NCI-H146 treated with DMSO at 0.1 percent for 48 hours (cell line): ENCODE measurements at regions not wholly inside any gene's neighbourhood (a gene's known extent, or its start where the extent isn't known, plus 50 kb on each side); places are given as distances from the start of the nearest gene placed in this dataset.
"Not testable (repeated sequence)": the region's sequence is repeated elsewhere in the genome, so short reads cannot be mapped to it uniquely, and the experiment has no call there.

Source experiments
- DNase-seq: peaks from one replicate; lab custom pipeline; 2025; ENCODE audit not compliant: unreplicated experiment; lab: John Stamatoyannopoulos, UW

DNA sequence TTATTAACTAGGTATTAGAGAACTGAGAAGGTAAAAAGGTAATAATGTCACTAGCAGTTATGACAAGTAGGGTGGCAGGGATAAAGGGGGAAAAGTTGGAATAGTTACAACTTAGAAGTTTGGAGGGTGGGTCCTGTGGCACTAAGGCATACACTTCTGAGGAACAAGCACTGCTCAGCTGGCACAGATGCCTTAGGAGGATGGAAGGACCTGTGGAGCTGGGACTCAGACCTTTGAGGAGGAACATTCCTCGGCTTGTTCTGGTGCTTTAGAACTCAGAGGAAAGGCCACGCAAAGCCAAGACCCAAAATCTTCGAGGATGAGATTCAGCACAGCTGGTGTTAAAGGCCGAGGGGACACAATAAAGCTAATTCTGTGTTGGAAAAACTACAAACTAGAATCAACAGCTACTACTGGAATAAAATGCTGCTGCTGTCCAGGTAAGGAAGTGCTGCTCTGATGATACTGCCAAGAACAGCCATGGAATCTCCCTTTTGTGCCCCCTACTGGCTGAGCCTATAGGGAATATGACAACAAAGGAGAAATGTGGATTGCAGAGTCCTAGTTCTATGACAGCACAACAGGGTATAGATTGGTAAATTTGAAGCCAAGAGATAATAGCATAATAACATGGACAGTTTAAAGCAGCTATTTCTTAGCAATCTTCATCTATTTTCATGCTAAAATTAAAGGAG, 126.7 kb downstream of the SLC25A46 start:
- no peak for DNase-seq

GRCh38 chr5:110869927-110870326, 131.1 kb downstream of the SLC25A46 start:
- no peak for DNase-seq

GRCh38 chr5:110872200-110872599, 133.4 kb downstream of the SLC25A46 start:
- no peak for DNase-seq

DNA sequence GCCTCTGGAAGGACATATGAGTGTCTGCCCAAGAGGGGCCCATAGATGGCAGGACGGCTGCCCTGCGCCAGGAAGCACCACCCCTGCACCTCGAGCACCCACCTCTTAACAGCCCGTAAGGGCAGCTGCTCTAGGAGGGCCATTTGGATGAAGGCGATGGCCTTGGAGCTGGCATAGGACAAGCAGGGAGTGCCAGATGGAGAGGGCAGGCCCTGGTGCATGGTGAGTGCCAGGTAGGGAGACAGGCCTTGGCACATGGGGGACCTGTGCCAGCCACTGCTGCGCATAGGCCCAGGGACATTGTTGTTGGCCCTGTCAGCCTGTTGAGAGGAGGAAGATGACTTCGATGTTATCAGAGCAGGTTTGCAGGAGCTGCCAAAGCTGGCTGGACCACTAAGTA, 134.2 kb downstream of the SLC25A46 start:
- no peak for DNase-seq

DNA sequence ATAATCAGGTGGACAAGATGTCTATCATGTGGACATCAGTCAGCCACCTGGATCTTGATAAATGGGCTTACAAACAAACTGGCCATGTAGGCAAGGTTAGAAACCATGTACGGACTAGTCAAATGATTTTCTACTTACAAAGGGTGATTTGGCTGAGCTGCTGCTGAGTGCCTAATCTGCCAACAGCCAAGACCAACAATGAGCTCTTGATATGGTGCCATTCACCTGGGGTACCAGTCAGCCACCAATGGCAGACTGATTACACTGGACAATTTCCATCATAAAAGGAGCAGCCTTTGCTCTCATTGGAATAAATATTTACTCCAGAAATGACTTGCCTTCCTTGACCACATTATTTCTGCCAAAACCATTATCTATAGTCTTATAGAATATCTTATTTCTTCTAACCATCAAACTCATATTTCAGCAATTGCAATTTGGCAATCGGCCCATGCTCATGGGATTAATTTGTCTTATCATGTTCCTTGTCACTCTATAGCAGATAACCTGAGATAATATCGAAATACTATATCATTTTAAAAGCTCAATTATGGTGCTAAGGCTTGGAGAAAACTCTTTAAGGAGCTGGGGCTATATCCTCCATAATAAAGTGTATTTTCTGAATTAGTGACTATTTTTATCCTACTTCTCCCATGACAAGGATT, 135.1 kb downstream of the SLC25A46 start:
- DNase-seq, result no peak

- not testable (repeated sequence) for DNase-seq
Observed at GRCh38 chr5:110875115-110875514, 136.3 kb downstream of the SLC25A46 start.

DNA sequence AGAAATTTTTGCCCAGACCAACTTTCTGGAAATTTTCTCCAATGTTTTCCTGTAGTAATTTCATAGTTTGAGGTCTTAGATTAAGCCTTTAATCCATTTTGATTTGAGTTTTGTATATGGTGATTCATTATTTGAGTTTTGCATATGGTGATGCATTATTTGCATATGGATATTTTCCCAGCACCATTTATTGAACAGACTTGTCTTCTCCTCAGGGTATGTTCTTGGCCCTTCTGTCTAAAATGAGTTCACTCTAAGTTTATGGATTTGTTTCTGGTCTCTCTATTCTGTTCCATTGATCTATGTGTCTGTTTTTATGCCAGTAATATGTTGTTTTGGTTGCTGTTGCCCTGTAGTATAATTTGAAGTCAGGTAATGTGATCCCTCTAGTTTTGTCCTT, 139.3 kb downstream of the SLC25A46 start:
- no peak for DNase-seq

DNA sequence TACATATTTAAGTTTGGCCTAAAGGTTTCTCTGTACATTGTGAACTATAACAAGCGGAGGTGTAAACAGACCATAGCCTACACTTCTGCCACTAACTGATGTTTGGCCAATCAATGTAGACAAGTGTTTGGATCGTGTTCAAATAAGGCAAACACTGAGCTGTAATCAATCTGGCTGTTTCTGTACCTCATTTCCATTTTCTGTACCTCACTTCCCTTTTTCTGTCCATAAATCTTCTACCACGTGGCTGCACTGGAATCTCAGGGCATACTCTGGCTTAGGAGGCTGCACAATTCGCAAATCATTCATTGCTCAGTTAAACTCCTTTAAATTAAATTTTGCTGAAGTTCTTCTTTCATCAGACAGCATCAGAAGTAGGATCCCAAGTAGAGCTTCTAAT, 140.9 kb downstream of the SLC25A46 start:
- DNase-seq, result no peak

GRCh38 chr5:110880413-110880812, 141.6 kb downstream of the SLC25A46 start:
- DNase-seq, result no peak

DNA sequence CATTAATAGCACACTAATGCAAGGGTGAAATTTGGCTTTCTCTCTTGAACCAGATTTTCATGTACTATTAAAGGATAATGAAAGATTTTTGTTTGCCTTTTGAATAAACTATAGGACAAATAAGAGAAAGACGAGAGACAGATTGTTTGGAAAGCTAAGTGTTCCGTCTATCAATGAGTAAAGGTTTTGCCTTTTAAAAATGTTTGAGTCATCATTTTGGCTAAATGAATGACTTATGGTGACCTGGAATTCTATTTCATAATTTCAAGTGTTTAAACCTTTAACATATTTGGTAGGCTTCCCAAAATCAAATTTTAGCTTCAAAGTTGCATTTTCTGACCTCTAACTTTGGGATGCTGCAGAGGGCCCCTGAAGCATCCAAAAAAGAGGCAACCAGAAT, 145.2 kb downstream of the SLC25A46 start:
- DNase-seq, result no peak

DNA sequence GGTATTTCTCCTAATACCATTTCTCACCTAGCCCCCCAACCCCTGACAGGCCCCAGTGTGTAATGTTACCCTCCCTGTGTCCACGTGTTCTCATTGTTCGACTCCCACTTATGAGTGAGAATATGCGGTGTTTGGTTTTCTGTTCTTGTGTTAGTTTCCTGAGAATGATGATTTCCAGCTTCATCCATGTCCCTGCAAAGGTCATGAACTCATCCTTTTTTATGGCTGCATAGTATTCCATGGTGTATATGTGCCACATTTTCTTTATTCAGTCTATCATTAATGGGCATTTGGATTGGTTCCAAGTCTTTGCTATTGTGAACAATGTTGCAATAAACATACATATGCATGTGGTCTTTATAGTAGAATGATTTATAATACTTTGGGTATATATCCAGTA, 148.4 kb downstream of the SLC25A46 start:
- DNase-seq, result not testable (repeated sequence)

- not testable (repeated sequence) for DNase-seq
Observed at GRCh38 chr5:110893854-110894483, 155.2 kb downstream of the SLC25A46 start.

DNA sequence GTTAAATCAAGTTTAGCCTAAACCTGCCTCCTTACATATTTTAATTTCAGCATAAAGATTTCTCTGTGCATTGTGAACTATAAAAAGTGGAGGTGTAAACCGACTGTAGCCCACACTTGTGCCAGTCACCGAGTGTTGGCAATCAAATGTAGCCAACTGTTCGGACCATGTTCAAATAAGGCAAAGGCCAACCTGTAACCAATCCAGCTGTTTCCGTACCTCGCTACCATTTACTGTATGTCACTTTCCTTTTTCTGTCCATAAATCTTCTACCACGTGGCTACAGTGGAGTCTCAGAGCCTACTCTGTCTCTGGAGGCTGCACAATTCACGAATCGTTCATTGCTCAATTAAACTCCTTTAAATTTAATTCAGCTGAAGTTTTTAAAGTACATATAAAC, 156.0 kb downstream of the SLC25A46 start:
- no peak for DNase-seq

- no peak for DNase-seq
Observed at GRCh38 chr5:110896901-110897300, 158.1 kb downstream of the SLC25A46 start.

GRCh38 chr5:110899566-110900412, 161.0 kb downstream of the SLC25A46 start:
- no peak for DNase-seq

- no peak for DNase-seq
Observed at GRCh38 chr5:110900829-110901228, 162.0 kb downstream of the SLC25A46 start.

GRCh38 chr5:110903966-110904365, 165.2 kb downstream of the SLC25A46 start:
- DNase-seq, result no peak

GRCh38 chr5:110908848-110909247, 162.7 kb upstream of the TSLP start:
- DNase-seq, result no peak

DNA sequence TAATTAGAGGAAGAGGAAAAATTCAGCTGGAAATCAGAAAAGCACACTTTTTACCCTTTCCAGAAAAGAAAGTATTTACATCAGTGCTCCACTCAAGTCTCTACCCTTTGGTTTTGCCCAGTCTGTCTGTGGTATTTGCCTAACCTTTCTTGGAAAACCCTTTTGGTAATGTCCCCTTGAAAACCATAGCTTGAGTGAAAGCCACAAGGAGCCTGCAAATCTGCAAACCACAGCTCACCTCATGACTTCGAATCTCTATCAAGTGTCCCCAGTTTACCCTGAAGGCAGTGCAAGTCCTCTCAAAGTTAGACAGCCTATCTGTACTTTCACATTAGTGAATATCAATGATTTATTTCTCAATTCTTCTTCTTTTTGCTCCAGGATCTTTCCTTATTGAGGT, 162.1 kb upstream of the TSLP start:
- DNase-seq, result no peak

DNA sequence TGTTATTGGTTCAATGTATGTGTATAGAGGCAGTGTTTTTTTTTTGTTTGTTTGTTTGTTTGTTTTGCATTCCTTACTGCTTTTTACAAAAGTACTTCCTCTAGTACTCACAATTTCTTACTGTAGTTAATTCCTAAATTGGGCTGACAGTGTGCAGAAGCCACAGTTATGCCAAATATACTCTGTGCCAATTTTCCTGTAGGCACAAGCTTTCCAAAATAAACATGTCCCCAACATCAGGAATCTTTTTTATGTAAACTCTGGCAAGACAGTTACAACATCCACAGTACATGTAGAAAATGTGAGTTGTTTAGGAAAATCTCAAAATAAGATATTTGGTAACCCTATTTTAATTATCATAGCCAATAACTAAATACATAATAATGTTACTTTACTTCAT, 161.6 kb upstream of the TSLP start:
- no peak for DNase-seq

GRCh38 chr5:110913221-110913620, 158.3 kb upstream of the TSLP start:
- no peak for DNase-seq
